Activated CD4-positive, alpha-beta T cell treated with anti-CD3 and anti-CD28 coated beads, Interleukin-2, Interleukin-6, amounts not matched to agents 100 ng/mL and 50 ng/mL, durations not matched to agents 16 hours and 8 hours (primary cell): ENCODE measurements at regions not wholly inside any gene's neighbourhood (a gene's known extent, or its start where the extent isn't known, plus 50 kb on each side); places are given as distances from the start of the nearest gene placed in this dataset.
"Not testable (repeated sequence)": the region's sequence is repeated elsewhere in the genome, so short reads cannot be mapped to it uniquely, and the experiment has no call there.

Experiments used
- DNase-seq: peaks from one replicate; pipeline ENCODE4 v3.0.0-alpha.2; 2020

- DNase-seq = not testable (repeated sequence)
Measured at GRCh38 chr1:149364188-149364981, 110.5 kb upstream of the NBPF19 start.

- not testable (repeated sequence) for DNase-seq
Measured at GRCh38 chr1:149366402-149366801, 108.4 kb upstream of the NBPF19 start.

GRCh38 chr1:149367472-149368044 lies 107.3 kb upstream of the NBPF19 start:
- not testable (repeated sequence) for DNase-seq

DNA sequence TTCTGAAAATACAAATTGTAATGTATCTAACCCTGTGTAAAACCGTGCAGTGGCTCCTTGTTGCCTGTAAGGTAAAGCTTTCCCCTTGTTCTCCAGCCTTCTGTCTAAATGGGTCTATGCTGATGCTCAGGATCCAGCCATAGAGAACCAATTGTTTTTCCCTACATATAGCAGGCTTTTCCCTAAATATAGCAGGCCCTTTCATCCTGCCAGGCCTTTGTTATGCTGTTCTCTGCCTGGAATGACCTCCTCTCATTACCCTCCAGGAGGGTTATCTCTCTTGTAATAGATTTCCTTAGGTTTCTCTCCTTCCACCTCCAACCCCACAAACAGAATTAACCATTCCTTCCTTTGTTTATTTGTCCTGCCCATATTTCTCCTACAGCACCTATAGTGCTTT lies 106.5 kb upstream of the NBPF19 start:
- not testable (repeated sequence) for DNase-seq

DNA sequence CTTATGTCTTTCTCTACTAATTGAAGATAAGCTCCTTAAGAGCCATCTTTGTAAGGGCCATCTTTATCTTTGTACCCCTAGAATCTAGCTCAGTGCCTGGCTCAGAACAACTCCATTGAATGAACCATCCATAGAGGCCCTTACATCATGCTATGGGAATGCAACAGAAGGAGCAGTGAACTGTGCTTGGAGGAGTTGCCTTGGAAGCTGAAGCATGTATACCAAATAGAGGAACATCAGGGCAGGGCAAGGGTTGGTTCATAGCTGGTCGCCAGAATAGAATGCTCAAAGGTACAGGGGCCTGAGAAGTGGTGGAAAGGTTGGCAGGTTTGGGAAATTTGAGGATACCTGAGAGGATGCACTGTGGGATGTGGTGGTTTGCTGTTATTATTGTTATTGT lies 105.8 kb upstream of the NBPF19 start:
- DNase-seq = not testable (repeated sequence)

- not testable (repeated sequence) for DNase-seq
Measured at GRCh38 chr1:149371955-149372354, 102.9 kb upstream of the NBPF19 start.

DNA sequence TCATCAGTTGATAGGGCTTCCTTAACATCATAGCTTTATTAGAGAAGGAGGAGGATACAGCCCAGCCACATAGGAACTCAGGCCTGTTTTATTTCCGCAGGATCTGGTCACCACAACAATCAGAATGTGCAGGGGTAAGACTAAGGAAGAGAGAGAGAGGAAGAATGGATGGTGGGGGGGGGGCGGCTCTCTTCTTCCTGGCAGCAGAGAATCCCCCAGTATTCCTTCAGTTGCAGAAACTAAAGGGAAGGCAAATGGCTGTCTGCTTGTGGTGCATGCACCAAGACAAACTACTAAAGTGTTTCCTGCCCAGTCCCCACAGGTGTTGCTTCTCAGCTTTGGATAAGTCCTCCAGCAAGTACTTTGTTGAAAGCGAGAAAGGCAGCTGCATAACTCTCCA lies 96.4 kb upstream of the NBPF19 start:
- not testable (repeated sequence) for DNase-seq

DNA sequence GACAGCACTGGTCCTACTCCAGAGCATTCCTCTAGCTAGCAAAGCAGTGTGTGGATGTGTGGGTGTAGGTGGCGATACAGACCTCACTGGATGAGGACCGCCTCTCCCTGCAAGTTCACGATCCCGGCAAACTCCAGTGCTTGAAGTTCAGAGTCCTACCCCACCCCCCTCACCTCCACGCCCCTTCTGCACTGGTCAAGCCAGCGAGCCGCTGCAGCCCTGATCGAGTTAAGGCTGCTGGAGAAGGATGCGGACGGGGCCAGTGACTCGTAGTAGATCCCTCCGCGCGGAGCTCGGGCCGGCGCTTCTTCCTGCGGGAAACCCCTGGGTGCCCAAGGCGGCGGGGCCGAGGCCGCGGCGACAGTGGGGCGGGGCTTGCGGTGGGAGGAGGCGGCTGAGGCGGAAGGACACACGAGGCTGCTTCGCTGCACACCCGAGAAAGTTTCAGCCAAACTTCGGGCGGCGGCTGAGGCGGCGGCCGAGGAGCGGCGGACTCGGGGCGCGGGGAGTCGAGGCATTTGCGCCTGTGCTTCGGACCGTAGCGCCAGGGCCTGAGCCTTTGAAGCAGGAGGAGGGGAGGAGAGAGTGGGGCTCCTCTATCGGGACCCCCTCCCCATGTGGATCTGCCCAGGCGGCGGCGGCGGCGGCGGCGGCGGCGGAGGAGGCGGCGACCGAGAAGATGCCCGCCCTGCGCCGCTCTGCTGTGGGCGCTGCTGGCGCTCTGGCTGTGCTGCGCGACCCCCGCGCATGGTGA lies 84.5 kb upstream of the NBPF19 start:
- peak; percentile 64 for DNase-seq

DNA sequence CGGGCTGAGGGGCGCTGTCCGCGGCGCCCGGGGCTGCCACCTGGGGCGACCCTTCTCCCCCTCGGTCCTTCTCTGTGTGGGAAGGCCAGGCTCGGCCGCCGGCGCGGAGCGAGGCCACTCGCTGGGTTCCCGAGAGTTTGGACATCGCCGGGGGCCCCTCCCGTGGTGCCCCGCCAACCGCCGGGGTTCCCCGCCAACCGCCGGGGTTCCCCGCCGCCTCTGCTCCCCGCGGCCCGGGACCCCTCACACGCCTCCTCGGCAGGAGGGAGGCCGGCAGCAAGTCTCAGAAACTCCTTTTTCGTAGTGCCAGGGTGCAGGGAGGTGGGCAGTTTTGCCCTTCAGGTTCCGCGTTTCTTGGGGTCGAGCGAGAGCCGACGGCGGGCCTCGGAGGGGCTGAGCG lies 83.9 kb upstream of the NBPF19 start:
- DNase-seq = not testable (repeated sequence)

DNA sequence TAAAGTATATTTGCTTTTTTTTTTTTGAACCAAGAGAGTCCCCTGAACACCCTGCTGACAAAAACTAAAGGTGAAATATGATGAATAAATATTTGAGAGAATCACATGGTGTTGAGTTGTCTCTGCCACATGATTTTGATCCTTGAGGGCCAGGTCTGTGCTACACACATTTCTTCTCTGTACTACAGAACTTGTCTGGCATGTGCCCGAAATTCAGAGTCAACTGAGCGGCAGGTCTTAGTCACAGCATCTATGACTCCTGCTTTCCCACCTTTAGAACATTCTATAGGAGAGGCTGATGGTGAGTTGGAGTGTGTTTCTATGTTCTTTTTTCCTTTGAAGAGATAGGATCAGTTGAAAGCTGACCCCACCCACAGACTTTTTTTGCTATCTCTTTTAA lies 79.0 kb upstream of the NBPF19 start:
- DNase-seq = peak; percentile 5

DNA sequence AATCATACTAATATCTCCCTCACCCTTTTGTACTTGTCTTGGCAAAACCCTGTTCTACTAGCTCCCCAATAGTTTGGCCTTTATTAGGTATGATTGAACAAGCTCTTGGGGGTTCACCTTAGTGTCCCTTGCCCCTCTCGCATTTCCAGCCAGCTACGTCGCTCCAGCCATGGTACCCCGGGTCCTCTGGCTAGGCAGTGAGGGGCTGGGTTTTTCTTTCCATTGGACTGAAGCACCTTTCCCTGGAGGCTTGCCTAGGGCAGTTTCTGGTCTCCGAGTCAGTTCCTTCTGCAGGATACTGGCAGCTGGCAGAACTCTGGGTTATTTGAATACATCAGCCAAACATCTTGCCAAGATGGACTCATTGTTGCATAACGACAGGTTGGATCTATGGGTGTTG lies 76.3 kb upstream of the NBPF19 start:
- not testable (repeated sequence) for DNase-seq

- DNase-seq = not testable (repeated sequence)
Measured at GRCh38 chr1:149408404-149408803, 66.4 kb upstream of the NBPF19 start.

DNA sequence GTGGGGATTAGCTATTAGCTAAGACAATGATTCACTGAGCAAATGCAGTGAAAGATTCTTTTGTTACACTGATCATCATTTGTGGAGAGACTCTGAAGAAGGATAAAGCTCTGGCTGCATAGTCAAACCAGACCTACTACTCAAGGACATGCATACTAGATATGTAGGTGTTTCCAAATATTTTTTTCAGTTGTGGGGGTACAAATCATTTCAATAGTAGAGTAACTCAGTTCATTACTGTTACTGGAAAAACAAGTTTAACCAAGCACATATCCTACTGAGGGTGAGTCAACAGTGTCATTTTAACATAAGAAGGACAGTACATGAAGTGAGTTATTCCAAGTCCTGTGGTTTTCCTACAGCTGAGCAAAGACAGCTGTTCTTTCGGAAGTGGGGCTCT lies 59.5 kb upstream of the NBPF19 start:
- peak; percentile 73 for DNase-seq

- DNase-seq = not testable (repeated sequence)
Measured at GRCh38 chr1:149418782-149419181, 56.1 kb upstream of the NBPF19 start.

GRCh38 chr1:149423122-149423521 lies 51.7 kb upstream of the NBPF19 start:
- not testable (repeated sequence) for DNase-seq
